ENCODE measurements at regions not wholly inside any gene's neighbourhood (a gene's known extent, or its start where the extent isn't known, plus 50 kb on each side); places are given as distances from the start of the nearest gene placed in this dataset.

DNA sequence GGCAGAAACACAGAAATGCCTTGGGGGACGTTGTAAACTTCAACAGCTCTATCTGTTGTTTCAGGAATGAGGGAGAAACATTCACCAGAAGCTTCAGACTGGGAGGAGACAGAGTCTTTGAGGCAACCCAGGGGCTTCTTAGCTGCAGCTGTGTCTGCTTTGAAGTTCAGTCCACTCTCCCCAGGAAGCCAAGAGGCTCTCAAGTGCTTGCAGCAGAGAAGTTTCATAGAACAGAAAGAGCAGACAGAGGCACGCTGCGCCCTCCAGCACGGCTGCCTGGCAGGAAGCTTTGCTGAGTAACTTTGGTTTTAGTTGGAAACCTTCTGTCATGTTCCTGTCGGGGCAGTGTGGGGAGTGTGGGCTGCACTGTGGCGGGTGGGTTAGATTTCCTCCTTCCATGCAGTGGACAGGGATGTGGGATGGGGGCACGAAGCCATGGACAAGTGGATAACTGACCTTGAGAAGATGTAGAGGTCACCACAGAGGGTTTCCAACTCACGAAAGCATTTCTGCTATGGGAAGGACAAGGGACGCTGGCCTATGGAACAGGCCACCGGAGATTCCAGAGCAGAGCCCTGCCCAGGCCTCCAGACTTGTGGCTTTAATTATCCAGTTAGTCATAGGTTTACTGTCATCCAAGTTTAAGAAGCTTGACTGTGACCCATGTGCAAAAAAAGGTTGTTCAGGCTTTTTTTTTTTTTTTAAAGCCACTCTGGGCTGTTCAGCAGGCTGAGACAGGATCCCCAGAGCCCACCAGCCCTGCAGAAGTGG is 107.7 kb downstream of the ARF6 start:
- no peaks in the 10 kb centered on the region for H3K36me3 ChIP-seq (ENCODE audit: control insufficient read depth in 4 of 4, insufficient read depth in 3 of 4, low read depth in 1 of 4, low read length in 3 of 4)
- peak in 1 of 2 donors; percentile 32 for TF ChIP-seq RXRA (IDR thresholded peaks at IDR 0.05)
- TF ChIP-seq, protein P1, sequence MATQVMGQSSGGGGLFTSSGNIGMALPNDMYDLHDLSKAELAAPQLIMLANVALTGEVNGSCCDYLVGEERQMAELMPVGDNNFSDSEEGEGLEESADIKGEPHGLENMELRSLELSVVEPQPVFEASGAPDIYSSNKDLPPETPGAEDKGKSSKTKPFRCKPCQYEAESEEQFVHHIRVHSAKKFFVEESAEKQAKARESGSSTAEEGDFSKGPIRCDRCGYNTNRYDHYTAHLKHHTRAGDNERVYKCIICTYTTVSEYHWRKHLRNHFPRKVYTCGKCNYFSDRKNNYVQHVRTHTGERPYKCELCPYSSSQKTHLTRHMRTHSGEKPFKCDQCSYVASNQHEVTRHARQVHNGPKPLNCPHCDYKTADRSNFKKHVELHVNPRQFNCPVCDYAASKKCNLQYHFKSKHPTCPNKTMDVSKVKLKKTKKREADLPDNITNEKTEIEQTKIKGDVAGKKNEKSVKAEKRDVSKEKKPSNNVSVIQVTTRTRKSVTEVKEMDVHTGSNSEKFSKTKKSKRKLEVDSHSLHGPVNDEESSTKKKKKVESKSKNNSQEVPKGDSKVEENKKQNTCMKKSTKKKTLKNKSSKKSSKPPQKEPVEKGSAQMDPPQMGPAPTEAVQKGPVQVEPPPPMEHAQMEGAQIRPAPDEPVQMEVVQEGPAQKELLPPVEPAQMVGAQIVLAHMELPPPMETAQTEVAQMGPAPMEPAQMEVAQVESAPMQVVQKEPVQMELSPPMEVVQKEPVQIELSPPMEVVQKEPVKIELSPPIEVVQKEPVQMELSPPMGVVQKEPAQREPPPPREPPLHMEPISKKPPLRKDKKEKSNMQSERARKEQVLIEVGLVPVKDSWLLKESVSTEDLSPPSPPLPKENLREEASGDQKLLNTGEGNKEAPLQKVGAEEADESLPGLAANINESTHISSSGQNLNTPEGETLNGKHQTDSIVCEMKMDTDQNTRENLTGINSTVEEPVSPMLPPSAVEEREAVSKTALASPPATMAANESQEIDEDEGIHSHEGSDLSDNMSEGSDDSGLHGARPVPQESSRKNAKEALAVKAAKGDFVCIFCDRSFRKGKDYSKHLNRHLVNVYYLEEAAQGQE (IDR thresholded peaks at IDR 0.05): no peak
- peak; percentile 18 to 42 for TF ChIP-seq RAD21 (IDR thresholded peaks at IDR 0.05)
- TF ChIP-seq YY1 (IDR thresholded peaks at IDR 0.05): peak; percentile 27
- TF ChIP-seq, protein P2, sequence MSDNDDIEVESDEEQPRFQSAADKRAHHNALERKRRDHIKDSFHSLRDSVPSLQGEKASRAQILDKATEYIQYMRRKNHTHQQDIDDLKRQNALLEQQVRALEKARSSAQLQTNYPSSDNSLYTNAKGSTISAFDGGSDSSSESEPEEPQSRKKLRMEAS (IDR thresholded peaks at IDR 0.05): peak; percentile 13
- TF ChIP-seq JUND (IDR thresholded peaks at IDR 0.05): no peak
- TF ChIP-seq HNF4A (conservative IDR thresholded peaks at IDR 0.05): no peak
- no peaks in the 10 kb centered on the region for H3K27me3 ChIP-seq (ENCODE audit: control insufficient read depth in 4 of 4, insufficient read depth in 4 of 4, low read length in 3 of 4)
- DNase-seq (ENCODE audit: low spot score): peak; percentile 45
- H3K4me3 ChIP-seq (ENCODE audit: low read depth in 1 of 3, low read length in 3 of 3): peak overlapping the region in 2 of 3 donors; percentile 10 to 31
- WGBS: 22% methylated on average over 10 of the region's 10 CpGs
- H3K4me1 ChIP-seq (ENCODE audit: control insufficient read depth in 4 of 4, insufficient read depth in 4 of 4, low read length in 3 of 4): peaks cover 9 to 42% (median 34%) of the 10 kb centered on the region in 4 donors
- no peaks in the 10 kb centered on the region for H3K9me3 ChIP-seq (ENCODE audit: control insufficient read depth in 4 of 4, low read length in 3 of 4)
- H3K27ac ChIP-seq (ENCODE audit: low read depth in 1 of 2, low read length in 2 of 2): peak overlapping the region; percentile 92 to 94
- H3K9ac ChIP-seq (ENCODE audit: low read depth in 1 of 2, low read length in 2 of 2): peak overlapping the region; percentile 50 to 96

GRCh38 chr14:50001151-50001998 is 108.5 kb downstream of the ARF6 start:
- Histone ChIP-seq H3K9me3 (ENCODE audit: control insufficient read depth in 4 of 4, low read length in 3 of 4) (no peaks in the 10 kb centered on the region), H3K36me3 (ENCODE audit: control insufficient read depth in 4 of 4, insufficient read depth in 3 of 4, low read depth in 1 of 4, low read length in 3 of 4) (no peaks in the 10 kb centered on the region), H3K9ac (ENCODE audit: low read depth in 1 of 2, low read length in 2 of 2) (peak overlapping the region in 1 of 2 donors; percentile 96), H3K27ac (ENCODE audit: low read depth in 1 of 2, low read length in 2 of 2) (peak overlapping the region; percentile 92 to 94), H3K4me1 (ENCODE audit: control insufficient read depth in 4 of 4, insufficient read depth in 4 of 4, low read length in 3 of 4) (peaks cover 9 to 42% (median 34%) of the 10 kb centered on the region in 4 donors), H3K27me3 (ENCODE audit: control insufficient read depth in 4 of 4, insufficient read depth in 4 of 4, low read length in 3 of 4) (no peaks in the 10 kb centered on the region), H3K4me3 (ENCODE audit: low read depth in 1 of 3, low read length in 3 of 3) (peak overlapping the region; percentile 18 to 37 (median 31))
- peak; percentile 73 for DNase-seq (ENCODE audit: low spot score)
- WGBS: 28% methylated on average over 23 of the region's 23 CpGs
- TF ChIP-seq SP1 (IDR thresholded peaks at IDR 0.05) (peak; percentile 75), HNF4A (conservative IDR thresholded peaks at IDR 0.05) (peak; percentile 87 to 88), EGR1 (IDR thresholded peaks at IDR 0.05; ENCODE audit: low read depth in 2 of 2) (peak in 1 of 2 donors; percentile 53), RXRA (IDR thresholded peaks at IDR 0.05) (peak in 1 of 2 donors; percentile 73), JUND (IDR thresholded peaks at IDR 0.05) (peak in 1 of 2 donors; percentile 74), RAD21 (IDR thresholded peaks at IDR 0.05) (peak; percentile 27 to 56), HNF4G (IDR thresholded peaks at IDR 0.05) (peak; percentile 64), YY1 (IDR thresholded peaks at IDR 0.05) (peak; percentile 63), FOXA2 (IDR thresholded peaks at IDR 0.05) (no peak), CTCF (IDR thresholded peaks at IDR 0.05; ENCODE audit: low read depth, low read length, missing input control) (no peak), TAF1 (conservative IDR thresholded peaks at IDR 0.05) (no peak), ZBTB33 (IDR thresholded peaks at IDR 0.05) (no peak), FOXA1 (IDR thresholded peaks at IDR 0.05) (no peak)
- TF ChIP-seq, protein P2 (IDR thresholded peaks at IDR 0.05): peak; percentile 66
- TF ChIP-seq, protein P1 (IDR thresholded peaks at IDR 0.05): peak; percentile 24
- TF ChIP-seq, protein P3, sequence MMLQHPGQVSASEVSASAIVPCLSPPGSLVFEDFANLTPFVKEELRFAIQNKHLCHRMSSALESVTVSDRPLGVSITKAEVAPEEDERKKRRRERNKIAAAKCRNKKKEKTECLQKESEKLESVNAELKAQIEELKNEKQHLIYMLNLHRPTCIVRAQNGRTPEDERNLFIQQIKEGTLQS (IDR thresholded peaks at IDR 0.05): no peak
